ENCODE measurements at regions not wholly inside any gene's neighbourhood (a gene's known extent, or its start where the extent isn't known, plus 50 kb on each side); places are given as distances from the start of the nearest gene placed in this dataset.

- TF ChIP-seq BHLHE40 (IDR thresholded peaks at IDR 0.05; ENCODE audit: borderline replicate concordance) (no peak), NFRKB (IDR thresholded peaks at IDR 0.05) (no peak), CTBP1 (IDR thresholded peaks at IDR 0.05; ENCODE audit: borderline replicate concordance) (no peak)
These were observed 186.5 kb upstream of the SPRY2 start for GRCh38 chr13:80527400-80527799.
